Kidney (tissue), 13 donors: ENCODE measurements at regions not wholly inside any gene's neighbourhood (a gene's known extent, or its start where the extent isn't known, plus 50 kb on each side); places are given as distances from the start of the nearest gene placed in this dataset.
A peak's percentile ranks its signal among the peaks of the same experiment; 100 is the strongest.

Experiments
- DNase-seq, 5 donors: peaks; one replicate each; pipeline ENCODE4 v3.0.0-alpha.2; 2013 to 2020
- FAIRE-seq: peaks from 2 replicates; lab custom pipeline; 2012; peaks lifted over from hg19 to GRCh38; lab: Jason Lieb, UNC
- H3K27ac ChIP-seq, 2 donors: one replicate each; pipeline ENCODE4 v1.7.0; 2013; ENCODE audit warnings: low read depth in 2 of 2, low read length in 2 of 2, inconsistent platforms in 1 of 2
- H3K27me3 ChIP-seq: one replicate; pipeline ENCODE4 v1.7.1; 2013; ENCODE audit warnings: low read length, inconsistent platforms; ENCODE audit not compliant: control insufficient read depth, insufficient read depth
- H3K36me3 ChIP-seq, 3 donors: one replicate each; pipeline versions ENCODE4 v1.7.0 to v1.7.1; 2013; ENCODE audit warnings: low read length in 3 of 3, control low read depth in 1 of 3, inconsistent platforms in 1 of 3; ENCODE audit not compliant: insufficient read depth in 3 of 3, control insufficient read depth in 2 of 3
- H3K4me1 ChIP-seq, 3 donors: one replicate each; pipeline versions ENCODE4 v1.7.0 to v1.7.1; 2013; ENCODE audit warnings: low read length in 3 of 3, inconsistent platforms in 1 of 3, low read depth in 1 of 3; ENCODE audit not compliant: control insufficient read depth in 2 of 3, insufficient read depth in 2 of 3
- H3K4me3 ChIP-seq, 3 donors: one replicate each; pipeline versions ENCODE4 v1.7.0 to v1.8.1; 2013; ENCODE audit warnings: low read length in 3 of 3, control low read depth in 1 of 3, inconsistent platforms in 1 of 3
- H3K9ac ChIP-seq, 3 donors: one replicate each; pipeline versions ENCODE4 v1.7.0 to v1.7.1; 2013; ENCODE audit warnings: low read length in 3 of 3, control low read depth in 1 of 3, inconsistent platforms in 1 of 3
- H3K9me3 ChIP-seq, 3 donors: one replicate each; pipeline versions ENCODE4 v1.7.0 to v1.7.1; 2013; ENCODE audit warnings: low read length in 3 of 3, control low read depth in 1 of 3, inconsistent platforms in 1 of 3; ENCODE audit not compliant: control insufficient read depth in 2 of 3, insufficient read depth in 1 of 3
- intact Hi-C: fragments of 100-400 bp; cut with DNase I; formaldehyde crosslinking; loops from one replicate; pipeline ENCODE4 v1.11.1; 2022
- TF ChIP-seq, protein P1 (sequence below): IDR thresholded peaks from 3 replicates; pipeline ENCODE4 v1.5.1; 2012; ENCODE audit warnings: mild to moderate bottlenecking, moderate library complexity, borderline replicate concordance; ENCODE audit not compliant: insufficient read depth; ENCODE audit errors: extremely low read depth
- donor health status: control.
- donor health status: control.
- donor health status: control.
- donor health status: control.
- donor health status: control.
- donor health status: DM: yes; HTN: yes; CAD: no.
- donor health status: Normal renal cell carcinoma (clear cell type).

DNA sequence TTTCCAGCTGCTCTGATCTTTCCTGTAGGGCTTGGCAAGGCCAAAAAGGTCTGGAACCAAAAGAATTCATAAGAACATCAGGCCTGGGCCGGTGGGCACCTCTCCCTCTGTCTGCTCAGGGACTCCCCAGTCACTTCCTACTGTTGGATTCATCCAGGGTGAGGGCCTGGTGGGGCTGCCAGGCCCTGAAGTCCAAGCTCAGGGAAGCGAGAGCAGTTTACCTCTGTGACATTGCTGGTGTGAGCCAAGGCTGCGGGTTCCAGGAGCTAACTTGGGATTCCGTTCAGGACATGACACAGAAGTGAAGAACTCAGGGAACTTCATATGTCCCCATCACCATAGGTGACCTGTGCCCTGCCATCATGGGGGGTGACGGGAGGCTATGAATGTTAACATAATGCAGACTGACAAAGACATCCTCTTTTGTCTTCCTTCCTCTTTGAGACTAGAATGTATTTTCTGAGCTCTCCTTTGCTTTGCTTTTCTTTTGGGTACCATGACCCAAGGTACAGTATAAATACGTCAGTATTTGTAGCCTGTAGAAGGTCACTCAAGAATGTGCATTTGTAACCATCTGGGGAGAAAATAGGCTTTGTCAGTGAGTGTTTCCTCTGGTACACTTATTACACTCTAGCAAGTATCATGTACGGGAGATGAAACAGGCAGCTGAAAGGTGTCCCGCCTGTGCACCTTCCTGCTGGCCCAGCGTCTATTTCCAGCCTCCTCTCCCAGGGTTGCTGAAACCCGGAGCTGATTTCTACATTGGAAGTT lies 130.5 kb upstream of the SLC1A4 start:
- FAIRE-seq: no peak
- Histone ChIP-seq H3K9ac (peak overlapping the region in 1 of 3 donors; percentile 2), H3K27ac (peak overlapping the region; percentile 54 to 78), H3K27me3 (no peaks in the 10 kb centered on the region), H3K4me3 (peak overlapping the region in 2 of 3 donors; percentile 13 to 59), H3K36me3 (no peaks in the 10 kb centered on the region), H3K9me3 (no peaks in the 10 kb centered on the region), H3K4me1 (peaks cover 2 to 18% (median 7%) of the 10 kb centered on the region in 3 donors)
- intact Hi-C loops: loop anchor here (5.0 kb wide), 1 partner anchor 206 kb away; the partner anchor contains the start of gene SERTAD2
- TF ChIP-seq, protein P1, sequence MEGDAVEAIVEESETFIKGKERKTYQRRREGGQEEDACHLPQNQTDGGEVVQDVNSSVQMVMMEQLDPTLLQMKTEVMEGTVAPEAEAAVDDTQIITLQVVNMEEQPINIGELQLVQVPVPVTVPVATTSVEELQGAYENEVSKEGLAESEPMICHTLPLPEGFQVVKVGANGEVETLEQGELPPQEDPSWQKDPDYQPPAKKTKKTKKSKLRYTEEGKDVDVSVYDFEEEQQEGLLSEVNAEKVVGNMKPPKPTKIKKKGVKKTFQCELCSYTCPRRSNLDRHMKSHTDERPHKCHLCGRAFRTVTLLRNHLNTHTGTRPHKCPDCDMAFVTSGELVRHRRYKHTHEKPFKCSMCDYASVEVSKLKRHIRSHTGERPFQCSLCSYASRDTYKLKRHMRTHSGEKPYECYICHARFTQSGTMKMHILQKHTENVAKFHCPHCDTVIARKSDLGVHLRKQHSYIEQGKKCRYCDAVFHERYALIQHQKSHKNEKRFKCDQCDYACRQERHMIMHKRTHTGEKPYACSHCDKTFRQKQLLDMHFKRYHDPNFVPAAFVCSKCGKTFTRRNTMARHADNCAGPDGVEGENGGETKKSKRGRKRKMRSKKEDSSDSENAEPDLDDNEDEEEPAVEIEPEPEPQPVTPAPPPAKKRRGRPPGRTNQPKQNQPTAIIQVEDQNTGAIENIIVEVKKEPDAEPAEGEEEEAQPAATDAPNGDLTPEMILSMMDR: no peak
- DNase-seq: peak in 1 of 5 donors; percentile 52

DNA sequence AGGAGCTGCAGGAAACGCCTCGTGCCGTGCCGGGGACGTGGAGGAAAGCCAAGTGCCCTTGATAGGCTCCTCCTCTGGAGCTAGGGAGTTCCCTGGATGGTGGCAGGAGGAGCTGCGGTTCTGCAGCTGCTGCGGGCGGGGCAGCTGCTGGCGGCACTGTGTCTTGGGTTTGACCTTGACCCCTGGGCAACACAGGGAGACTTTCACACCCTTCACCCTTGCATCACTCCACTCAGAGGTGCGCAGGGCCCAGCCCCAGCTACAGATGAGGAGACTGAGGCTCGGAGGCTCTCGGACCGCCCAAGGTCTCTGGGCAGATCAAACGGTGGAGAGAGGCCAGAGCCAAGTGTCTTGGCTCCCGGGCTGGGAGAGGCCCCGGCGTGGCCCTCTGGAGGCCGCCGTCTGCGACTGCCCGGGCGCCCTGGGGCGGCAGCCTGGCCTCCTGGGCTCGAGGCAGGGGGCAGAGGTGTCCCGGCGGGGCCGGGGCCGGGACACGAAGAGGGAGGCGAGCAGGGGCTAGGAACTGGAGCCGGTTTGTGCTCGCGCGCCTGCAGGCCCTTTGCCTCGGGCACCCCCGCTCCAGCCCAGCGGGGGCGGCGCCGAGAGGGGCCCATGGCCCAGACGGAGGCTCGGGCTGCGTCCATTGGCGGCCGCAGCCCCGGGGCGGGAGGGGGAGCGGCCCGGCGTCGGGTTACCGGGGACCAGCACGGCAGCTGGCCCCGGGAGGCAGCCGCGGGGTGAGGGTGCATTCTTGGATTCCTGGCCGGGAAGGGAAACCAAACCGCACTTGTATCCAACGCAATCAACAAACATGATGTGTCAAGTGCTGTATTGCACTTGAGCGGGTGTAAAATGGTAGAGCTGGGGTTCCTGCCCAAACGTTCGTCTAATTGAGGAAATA lies 129.6 kb upstream of the SLC1A4 start:
- DNase-seq: peak; percentile 82 to 95 (median 86)
- Histone ChIP-seq H3K36me3 (no peaks in the 10 kb centered on the region), H3K4me1 (peaks cover 2 to 20% (median 7%) of the 10 kb centered on the region in 3 donors), H3K4me3 (peak overlapping the region; percentile 13 to 59 (median 56)), H3K9ac (peak overlapping the region in 1 of 3 donors; percentile 67), H3K27ac (peak overlapping the region; percentile 65 to 78), H3K27me3 (no peaks in the 10 kb centered on the region), H3K9me3 (no peaks in the 10 kb centered on the region)
- FAIRE-seq: no peak
- TF ChIP-seq, protein P1: no peak
- intact Hi-C loops: loop anchor here (5.0 kb wide), 1 partner anchor 207 kb away; the partner anchor contains the start of gene SERTAD2

DNA sequence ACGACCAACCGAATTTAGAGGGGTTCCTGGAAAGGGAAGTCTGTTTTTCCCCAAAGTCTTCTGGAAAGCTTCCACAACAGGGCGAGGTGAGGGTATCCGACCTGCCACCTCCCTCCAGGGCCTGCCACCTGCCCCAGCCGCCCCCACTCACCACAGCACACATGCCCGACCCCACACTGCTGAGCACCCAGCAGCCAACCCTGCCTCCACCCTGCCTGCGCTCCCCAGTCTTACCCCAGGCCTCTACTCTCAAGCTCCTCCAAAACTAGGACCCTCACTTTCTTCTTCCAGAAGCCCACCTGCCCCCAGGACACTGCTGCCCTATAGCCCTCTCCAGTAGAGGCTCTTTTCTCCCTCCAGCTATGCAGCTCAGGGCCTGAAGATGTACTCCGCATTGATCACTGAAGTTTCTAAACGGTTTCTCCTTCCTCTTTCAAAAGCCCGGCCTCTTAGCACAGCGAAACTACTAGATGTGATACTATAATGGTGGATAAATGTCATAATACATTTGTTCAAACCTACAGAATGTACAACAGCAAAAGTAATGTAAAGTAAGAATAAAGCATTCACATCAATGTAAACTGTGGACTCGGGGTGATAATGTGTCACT lies 128.8 kb upstream of the SLC1A4 start:
- intact Hi-C loops: no loop called here
- Histone ChIP-seq H3K36me3 (no peaks in the 10 kb centered on the region), H3K4me1 (peaks cover 2 to 23% (median 7%) of the 10 kb centered on the region in 3 donors), H3K9ac (peak overlapping the region in 1 of 3 donors; percentile 67), H3K9me3 (no peaks in the 10 kb centered on the region), H3K27ac (peak overlapping the region in 1 of 2 donors; percentile 23), H3K4me3 (peak overlapping the region in 2 of 3 donors; percentile 16 to 59), H3K27me3 (no peaks in the 10 kb centered on the region)
- DNase-seq (no peak), FAIRE-seq (no peak)
- TF ChIP-seq, protein P1: no peak
